Left ventricle myocardium inferior (tissue), 1 donor: ENCODE measurements at regions not wholly inside any gene's neighbourhood (a gene's known extent, or its start where the extent isn't known, plus 50 kb on each side); places are given as distances from the start of the nearest gene placed in this dataset.

Experiments
- DNase-seq: peaks from one replicate; pipeline ENCODE4 v3.0.0-alpha.2; 2020
- H3K27ac ChIP-seq: fragments of 200-600 bp; replicated peaks from 2 replicates; pipeline ENCODE4 v1.8.0; 2021
- H3K27me3 ChIP-seq: fragments of 200-600 bp; 2 replicates; pipeline ENCODE4 v1.8.0; 2021; ENCODE audit warnings: low read depth
- H3K36me3 ChIP-seq: fragments of 200-600 bp; 2 replicates; pipeline ENCODE4 v1.8.0; 2021
- H3K4me1 ChIP-seq: fragments of 200-600 bp; 2 replicates; pipeline ENCODE4 v1.8.0; 2021
- H3K4me3 ChIP-seq: fragments of 200-600 bp; 2 replicates; pipeline ENCODE4 v1.8.0; 2021; ENCODE audit warnings: mild to moderate bottlenecking, moderate library complexity
- H3K9me3 ChIP-seq: fragments of 200-600 bp; replicated peaks from 2 replicates; pipeline ENCODE4 v1.8.0; 2021
- intact Hi-C: fragments of 100-400 bp; cut with micrococcal nuclease; formaldehyde crosslinking; loops from one replicate; pipeline ENCODE4 v1.11.0; 2022
- TF ChIP-seq, protein P1 (sequence below): fragments of 200-600 bp; IDR thresholded peaks from 2 replicates; pipeline ENCODE4 v1.8.0; 2021; ENCODE audit warnings: antibody characterized with exemption, mild to moderate bottlenecking, borderline replicate concordance
- donor health status: DM: no; HTN: yes; CAD: no; lungs with severe emphysema.

DNA sequence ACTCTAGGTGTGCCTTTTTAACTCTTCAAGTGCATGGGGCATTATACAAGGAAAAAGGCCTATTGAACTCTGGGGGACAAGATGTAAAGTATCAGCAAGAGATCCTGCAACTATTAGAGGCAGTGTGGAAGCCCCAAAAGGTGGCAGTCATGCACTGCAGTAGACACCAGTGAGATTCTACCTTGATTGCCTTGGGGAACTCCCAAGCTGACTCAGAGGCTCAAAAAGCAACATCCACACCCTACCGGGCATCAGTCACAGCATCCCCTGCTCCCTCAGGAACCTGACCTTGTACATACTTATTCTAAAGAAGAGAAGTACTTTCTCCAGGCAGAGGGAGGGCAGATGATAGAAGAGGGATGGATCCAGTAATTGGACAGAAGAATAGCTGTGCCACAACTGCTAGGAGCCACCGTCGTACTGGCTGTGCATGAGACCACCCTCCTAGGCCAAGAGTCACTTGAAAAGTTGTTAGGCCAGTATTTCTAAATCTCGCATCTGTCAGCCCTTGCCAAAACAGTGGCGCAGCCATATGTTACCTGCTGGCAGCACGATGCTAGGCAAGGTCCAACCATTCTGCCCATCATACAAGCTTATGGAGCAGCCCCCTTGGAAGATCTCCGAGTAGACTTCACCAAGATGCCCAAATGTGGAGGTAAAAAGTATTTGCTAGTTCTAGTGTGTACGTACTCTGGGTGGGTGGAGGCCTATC lies 523.1 kb upstream of the FRG2C start:
- no peak overlapping the region for H3K27ac ChIP-seq
- TF ChIP-seq, protein P1, sequence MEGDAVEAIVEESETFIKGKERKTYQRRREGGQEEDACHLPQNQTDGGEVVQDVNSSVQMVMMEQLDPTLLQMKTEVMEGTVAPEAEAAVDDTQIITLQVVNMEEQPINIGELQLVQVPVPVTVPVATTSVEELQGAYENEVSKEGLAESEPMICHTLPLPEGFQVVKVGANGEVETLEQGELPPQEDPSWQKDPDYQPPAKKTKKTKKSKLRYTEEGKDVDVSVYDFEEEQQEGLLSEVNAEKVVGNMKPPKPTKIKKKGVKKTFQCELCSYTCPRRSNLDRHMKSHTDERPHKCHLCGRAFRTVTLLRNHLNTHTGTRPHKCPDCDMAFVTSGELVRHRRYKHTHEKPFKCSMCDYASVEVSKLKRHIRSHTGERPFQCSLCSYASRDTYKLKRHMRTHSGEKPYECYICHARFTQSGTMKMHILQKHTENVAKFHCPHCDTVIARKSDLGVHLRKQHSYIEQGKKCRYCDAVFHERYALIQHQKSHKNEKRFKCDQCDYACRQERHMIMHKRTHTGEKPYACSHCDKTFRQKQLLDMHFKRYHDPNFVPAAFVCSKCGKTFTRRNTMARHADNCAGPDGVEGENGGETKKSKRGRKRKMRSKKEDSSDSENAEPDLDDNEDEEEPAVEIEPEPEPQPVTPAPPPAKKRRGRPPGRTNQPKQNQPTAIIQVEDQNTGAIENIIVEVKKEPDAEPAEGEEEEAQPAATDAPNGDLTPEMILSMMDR: no peak
- intact Hi-C loops: no loop called here
- H3K9me3 ChIP-seq: peaks cover 7% of the 10 kb centered on the region
- no peaks in the 10 kb centered on the region for H3K4me1 ChIP-seq
- no peak for DNase-seq
- H3K27me3 ChIP-seq: no peaks in the 10 kb centered on the region
- H3K4me3 ChIP-seq: no peak overlapping the region
- no peaks in the 10 kb centered on the region for H3K36me3 ChIP-seq

DNA sequence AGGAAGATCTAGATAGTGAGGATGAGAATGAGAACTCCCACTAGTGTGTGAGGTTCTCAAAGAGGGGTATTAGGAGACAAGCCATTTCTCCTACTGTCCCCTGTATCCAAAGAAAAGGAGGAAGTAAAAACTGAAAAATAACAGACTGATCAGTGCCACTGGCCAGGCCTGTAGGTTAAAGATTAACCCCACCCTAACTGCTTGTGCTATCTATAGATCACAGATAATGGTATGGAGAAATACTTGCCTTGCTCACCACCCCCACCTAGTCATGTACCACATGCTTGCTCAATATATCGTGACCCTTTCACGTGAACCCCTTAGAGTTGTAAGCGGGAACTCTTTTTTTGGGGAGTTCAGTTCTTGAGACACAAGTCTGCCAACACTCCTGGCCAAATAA lies 519.7 kb upstream of the FRG2C start:
- Histone ChIP-seq H3K27ac (no peak overlapping the region), H3K4me1 (no peaks in the 10 kb centered on the region), H3K27me3 (no peaks in the 10 kb centered on the region), H3K9me3 (no peaks in the 10 kb centered on the region), H3K4me3 (no peak overlapping the region), H3K36me3 (no peaks in the 10 kb centered on the region)
- intact Hi-C loops: no loop called here
- TF ChIP-seq, protein P1: no peak
- no peak for DNase-seq

DNA sequence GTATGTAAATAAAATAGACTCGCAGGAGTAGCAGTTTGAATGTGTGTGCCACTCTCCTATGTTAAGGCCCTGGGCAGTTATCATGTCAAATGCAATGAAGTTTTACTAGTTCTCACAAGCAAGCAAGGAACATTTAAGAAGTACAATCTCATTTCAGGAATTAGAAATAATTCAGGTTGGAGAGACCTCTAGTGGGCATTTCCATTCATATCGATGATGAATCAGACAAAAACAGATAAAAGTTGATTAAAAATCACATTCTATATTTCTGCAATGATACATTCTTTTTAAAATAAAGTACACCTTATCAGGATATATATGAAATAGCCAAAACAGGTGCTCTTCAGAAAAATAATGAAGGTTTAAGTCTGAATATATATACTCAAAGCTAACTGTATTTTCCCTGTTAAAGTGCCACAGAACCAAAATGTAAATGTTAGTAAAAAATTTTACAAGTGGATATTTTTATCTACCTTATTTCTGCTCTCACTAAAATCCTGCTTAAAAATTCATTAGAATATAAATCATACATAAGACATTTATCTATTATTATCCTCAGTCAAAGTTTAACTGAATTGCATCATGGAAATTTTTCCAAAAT lies 492.4 kb upstream of the FRG2C start:
- H3K9me3 ChIP-seq: no peaks in the 10 kb centered on the region
- H3K4me3 ChIP-seq: no peak overlapping the region
- H3K4me1 ChIP-seq: no peaks in the 10 kb centered on the region
- TF ChIP-seq, protein P1: peak; percentile 43
- no peak overlapping the region for H3K27ac ChIP-seq
- no peak for DNase-seq
- H3K27me3 ChIP-seq: peaks cover 24% of the 10 kb centered on the region
- no peaks in the 10 kb centered on the region for H3K36me3 ChIP-seq
- intact Hi-C loops: no loop called here

DNA sequence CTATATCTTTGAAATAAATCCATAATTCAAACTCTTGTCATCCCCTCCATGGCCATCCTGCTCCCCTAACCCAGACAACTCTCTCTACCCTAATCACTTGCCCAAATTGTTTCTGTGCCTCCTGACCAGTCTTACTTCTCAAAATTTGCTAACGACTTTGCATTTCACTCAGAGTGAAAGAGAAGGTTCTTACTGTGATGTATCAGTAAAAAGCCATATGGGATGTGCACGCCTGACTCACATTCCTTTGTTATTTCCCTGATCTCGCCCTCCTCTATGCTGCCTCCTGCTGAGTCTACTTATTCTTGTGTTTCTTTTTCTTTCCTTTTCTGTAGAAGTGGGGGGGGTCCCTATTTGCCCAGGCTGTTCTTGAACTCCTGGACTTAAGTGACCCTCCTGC lies 487.2 kb upstream of the FRG2C start:
- Histone ChIP-seq H3K4me3 (no peak overlapping the region), H3K4me1 (no peaks in the 10 kb centered on the region), H3K36me3 (no peaks in the 10 kb centered on the region), H3K9me3 (no peaks in the 10 kb centered on the region), H3K27ac (no peak overlapping the region), H3K27me3 (peaks cover 14% of the 10 kb centered on the region)
- TF ChIP-seq, protein P1: no peak
- intact Hi-C loops: no loop called here
- no peak for DNase-seq

DNA sequence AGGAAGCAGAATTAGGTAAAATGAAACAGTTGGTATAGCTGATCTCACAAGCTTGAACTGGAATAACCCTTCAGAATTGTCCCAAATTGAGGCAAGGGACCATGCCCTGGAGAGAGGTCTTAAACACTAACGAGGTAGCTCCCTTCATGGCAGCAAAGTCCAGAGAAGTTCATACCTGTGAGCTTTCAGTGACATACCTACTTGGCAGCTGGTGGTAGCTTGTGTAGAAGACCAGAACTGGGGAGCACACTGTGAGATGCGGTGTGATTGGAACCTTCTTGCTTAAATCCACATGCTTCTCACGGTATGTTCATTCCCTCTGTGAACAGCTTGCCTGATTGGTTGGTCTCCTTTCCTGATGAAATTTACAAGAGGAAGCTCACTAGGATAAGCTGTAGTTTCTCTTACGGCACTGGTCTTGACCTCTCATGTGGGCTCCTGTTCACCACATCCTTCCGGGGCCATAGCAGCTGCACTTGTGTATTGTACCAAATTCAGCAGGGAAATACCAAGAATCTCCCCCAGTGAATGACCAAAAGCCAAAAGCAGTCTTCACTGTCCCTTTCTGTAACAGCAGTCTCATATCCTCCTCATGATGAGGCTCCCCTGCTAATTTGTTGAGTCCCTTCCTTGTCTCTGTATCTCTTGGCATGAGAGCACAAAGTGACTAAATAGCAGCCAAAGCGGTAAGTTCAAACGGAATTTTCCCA lies 483.7 kb upstream of the FRG2C start:
- intact Hi-C loops: no loop called here
- Histone ChIP-seq H3K27me3 (peaks cover 6% of the 10 kb centered on the region), H3K27ac (no peak overlapping the region), H3K4me1 (no peaks in the 10 kb centered on the region), H3K9me3 (no peaks in the 10 kb centered on the region), H3K36me3 (no peaks in the 10 kb centered on the region), H3K4me3 (no peak overlapping the region)
- TF ChIP-seq, protein P1: no peak
- DNase-seq: no peak
